Astrocyte of the spinal cord (primary cell): ENCODE measurements at regions not wholly inside any gene's neighbourhood (a gene's known extent, or its start where the extent isn't known, plus 50 kb on each side); places are given as distances from the start of the nearest gene placed in this dataset.

Source experiments
- DNase-seq: peaks from one replicate; pipeline ENCODE4 v3.0.0; 2011; ENCODE audit warnings: low read depth, low spot score
- H3K4me3 ChIP-seq: 2 replicates; pipeline ENCODE4 v1.5.1; 2011; ENCODE audit warnings: low read depth, mild to moderate bottlenecking, low read length, moderate library complexity
- in situ Hi-C: cut with HindIII; loops from 2 replicates; pipeline ENCODE4 v1.10.0; 2017; ENCODE audit warnings: low sequenced_read_pairs
- TF ChIP-seq, protein P1 (sequence below): IDR thresholded peaks from 2 replicates; pipeline ENCODE4 v1.5.1; 2012; ENCODE audit warnings: low read depth, mild to moderate bottlenecking, low read length, inconsistent platforms

DNA sequence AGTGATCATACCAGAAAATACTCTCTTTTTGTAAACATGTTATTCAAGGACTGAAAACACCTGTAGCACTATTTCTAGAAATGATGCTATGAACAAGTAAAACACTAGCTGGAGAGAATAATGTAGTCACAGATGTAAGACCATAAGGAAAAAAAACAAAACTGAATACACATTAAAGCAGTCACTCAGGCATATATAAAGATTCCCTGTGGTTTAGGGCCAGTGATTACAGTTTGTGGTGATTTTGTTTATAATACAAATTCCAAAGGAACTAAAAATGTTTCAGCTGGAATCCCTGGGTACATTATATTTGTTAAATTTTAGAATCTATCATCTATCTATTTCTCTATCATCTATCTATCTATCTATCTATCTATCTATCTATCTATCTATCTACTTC lies 777.8 kb upstream of the FRG1 start:
- TF ChIP-seq, protein P1, sequence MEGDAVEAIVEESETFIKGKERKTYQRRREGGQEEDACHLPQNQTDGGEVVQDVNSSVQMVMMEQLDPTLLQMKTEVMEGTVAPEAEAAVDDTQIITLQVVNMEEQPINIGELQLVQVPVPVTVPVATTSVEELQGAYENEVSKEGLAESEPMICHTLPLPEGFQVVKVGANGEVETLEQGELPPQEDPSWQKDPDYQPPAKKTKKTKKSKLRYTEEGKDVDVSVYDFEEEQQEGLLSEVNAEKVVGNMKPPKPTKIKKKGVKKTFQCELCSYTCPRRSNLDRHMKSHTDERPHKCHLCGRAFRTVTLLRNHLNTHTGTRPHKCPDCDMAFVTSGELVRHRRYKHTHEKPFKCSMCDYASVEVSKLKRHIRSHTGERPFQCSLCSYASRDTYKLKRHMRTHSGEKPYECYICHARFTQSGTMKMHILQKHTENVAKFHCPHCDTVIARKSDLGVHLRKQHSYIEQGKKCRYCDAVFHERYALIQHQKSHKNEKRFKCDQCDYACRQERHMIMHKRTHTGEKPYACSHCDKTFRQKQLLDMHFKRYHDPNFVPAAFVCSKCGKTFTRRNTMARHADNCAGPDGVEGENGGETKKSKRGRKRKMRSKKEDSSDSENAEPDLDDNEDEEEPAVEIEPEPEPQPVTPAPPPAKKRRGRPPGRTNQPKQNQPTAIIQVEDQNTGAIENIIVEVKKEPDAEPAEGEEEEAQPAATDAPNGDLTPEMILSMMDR = no peak
- DNase-seq = no peak
- H3K4me3 ChIP-seq = no peak overlapping the region
- in situ Hi-C loops = no loop called here

DNA sequence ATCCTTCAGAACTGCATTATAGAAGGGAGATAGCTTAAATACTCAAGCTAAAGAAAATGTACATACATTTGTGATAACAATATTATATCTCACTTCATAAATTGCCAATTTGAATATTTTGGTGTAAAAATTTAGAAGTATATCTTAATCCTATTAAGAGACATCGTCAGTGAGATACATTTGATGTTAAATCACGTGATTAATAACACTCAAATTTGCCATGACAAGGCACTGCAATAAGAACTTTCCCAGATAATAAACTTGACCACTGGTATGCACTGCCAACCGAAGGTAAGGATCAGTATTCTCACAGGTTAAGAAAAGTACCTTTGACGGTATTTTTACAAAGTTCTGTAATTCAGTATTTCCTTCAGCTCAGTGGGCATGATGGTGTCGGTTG lies 764.7 kb upstream of the FRG1 start:
- in situ Hi-C loops = no loop called here
- TF ChIP-seq, protein P1 = no peak
- DNase-seq = no peak
- H3K4me3 ChIP-seq = no peak overlapping the region

DNA sequence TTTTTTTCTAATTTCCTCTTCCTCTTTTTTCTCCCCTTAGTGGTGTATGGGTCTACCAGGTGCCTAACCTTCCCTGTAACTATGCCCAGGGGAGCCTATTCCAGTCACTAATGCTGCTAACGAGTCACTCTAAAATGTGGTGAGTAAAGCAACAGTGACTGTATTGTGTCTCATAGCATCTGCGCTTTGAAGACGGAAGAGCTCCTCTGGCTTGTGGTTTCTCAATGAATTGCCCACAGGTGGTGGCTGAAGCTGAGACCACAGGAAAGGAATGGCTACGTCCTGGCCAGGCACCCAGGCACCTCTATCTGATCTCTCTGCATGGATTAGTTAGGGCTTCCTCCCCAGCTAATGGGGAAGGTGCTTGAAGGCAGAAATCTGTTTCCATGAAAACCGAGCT lies 763.5 kb upstream of the FRG1 start:
- TF ChIP-seq, protein P1 = no peak
- in situ Hi-C loops = no loop called here
- no peak for DNase-seq
- H3K4me3 ChIP-seq = no peak overlapping the region

DNA sequence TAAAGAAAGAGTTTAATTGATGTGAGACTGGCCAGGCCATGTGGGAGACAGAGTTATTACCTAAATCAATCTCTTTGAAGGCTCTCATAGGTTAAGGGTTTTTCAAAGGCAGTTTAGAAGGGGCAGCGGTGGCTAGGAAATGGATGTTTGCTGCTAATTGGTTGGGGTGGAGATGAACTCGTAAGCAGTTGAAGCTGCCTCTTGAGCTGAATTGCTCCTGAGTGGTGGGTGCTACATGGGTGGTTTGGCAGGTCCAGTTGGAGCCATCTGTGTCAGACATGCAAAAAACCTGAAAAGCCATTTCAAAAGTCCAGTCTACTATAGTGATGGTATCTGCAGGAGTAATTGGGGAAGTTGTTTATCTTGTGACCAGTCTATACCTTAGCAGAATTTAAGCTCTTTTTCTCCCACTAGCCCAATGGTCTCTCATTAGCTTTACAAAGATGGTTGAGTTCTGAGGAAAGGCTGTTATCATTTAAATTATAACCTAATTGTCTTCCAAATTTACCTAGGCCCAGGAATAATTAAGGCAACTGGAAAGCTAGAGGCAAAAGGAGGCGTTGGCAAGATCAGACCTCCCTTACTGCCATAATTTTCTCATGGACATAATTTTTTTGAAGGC lies 762.4 kb upstream of the FRG1 start:
- no peak overlapping the region for H3K4me3 ChIP-seq
- in situ Hi-C loops = no loop called here
- TF ChIP-seq, protein P1 = no peak

GRCh38 chr4:189185810-189186432 lies 754.8 kb upstream of the FRG1 start:
- no peak for DNase-seq
- in situ Hi-C loops = no loop called here
- H3K4me3 ChIP-seq = no peak overlapping the region
- TF ChIP-seq, protein P1 = no peak

More for the DNA sequence above, 762.4 kb upstream of the FRG1 start:
- DNase-seq = no peak

DNA sequence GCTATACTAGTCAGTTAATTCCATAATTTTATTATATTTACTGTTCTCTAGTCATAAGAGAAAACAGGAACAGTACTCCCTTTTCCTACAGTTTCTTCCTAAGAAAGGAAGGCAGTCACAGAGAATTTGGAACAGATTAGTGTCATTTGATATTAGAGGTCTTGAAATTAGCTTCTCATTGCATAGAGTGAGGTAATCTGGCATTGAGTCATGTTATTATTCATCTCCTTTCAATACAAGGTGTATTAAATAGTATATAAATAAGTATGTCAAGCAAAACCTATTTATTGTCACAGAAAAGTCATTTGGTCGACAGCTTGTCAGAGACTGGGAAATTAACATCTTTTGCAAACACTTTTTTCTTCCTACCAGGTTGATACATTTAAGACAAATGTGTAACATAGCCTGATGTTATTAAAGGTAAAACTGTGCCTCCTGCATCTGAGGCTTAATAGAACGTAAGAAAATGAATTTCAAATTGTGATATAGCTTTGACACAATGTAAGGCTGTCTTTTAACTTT lies 753.1 kb upstream of the FRG1 start:
- TF ChIP-seq, protein P1 = no peak
- no peak overlapping the region for H3K4me3 ChIP-seq
- in situ Hi-C loops = no loop called here
- DNase-seq = no peak
